ENCODE measurements at regions not wholly inside any gene's neighbourhood (a gene's known extent, or its start where the extent isn't known, plus 50 kb on each side); places are given as distances from the start of the nearest gene placed in this dataset.

- no peak overlapping the region for H3K27ac ChIP-seq
- TF ChIP-seq, protein P1, sequence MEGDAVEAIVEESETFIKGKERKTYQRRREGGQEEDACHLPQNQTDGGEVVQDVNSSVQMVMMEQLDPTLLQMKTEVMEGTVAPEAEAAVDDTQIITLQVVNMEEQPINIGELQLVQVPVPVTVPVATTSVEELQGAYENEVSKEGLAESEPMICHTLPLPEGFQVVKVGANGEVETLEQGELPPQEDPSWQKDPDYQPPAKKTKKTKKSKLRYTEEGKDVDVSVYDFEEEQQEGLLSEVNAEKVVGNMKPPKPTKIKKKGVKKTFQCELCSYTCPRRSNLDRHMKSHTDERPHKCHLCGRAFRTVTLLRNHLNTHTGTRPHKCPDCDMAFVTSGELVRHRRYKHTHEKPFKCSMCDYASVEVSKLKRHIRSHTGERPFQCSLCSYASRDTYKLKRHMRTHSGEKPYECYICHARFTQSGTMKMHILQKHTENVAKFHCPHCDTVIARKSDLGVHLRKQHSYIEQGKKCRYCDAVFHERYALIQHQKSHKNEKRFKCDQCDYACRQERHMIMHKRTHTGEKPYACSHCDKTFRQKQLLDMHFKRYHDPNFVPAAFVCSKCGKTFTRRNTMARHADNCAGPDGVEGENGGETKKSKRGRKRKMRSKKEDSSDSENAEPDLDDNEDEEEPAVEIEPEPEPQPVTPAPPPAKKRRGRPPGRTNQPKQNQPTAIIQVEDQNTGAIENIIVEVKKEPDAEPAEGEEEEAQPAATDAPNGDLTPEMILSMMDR (IDR thresholded peaks at IDR 0.05) = no peak
- H3K4me3 ChIP-seq = no peak overlapping the region
- DNase-seq (ENCODE audit: low spot score) = no peak
These were observed 294.0 kb downstream of the ZNF608 start for GRCh38 chr5:124452412-124452811.

GRCh38 chr5:124451721-124452383, 294.6 kb downstream of the ZNF608 start:
- Histone ChIP-seq H3K4me3 (no peak overlapping the region), H3K27ac (no peak overlapping the region)
- TF ChIP-seq, protein P1 (IDR thresholded peaks at IDR 0.05) = no peak
- no peak for DNase-seq (ENCODE audit: low spot score)

DNA sequence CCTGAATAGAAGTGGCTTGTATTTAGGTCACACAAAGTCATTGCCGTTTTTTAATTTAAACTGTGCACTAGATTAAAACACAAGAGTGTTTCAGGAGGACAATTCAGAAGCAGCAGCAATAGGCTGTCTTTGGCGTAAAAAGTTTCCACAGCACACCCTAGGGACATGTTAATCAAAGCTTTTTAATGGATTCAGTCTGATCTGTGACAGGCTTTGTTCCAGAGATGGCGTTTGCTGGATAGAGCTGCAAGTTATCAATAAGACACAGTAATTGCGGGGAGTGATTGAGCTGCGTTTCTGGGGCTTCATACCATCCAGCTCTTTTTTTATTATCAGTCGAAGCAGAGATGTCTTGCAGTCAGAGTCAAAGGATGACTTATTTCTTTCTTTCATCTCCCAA, 300.3 kb downstream of the ZNF608 start:
- no peak for DNase-seq (ENCODE audit: low spot score)
- no peak overlapping the region for H3K4me3 ChIP-seq
- TF ChIP-seq, protein P1 (IDR thresholded peaks at IDR 0.05) = no peak
- no peak overlapping the region for H3K27ac ChIP-seq

- TF ChIP-seq, protein P1 (IDR thresholded peaks at IDR 0.05) = no peak
- Histone ChIP-seq H3K4me3 (no peak overlapping the region), H3K27ac (no peak overlapping the region)
- no peak for DNase-seq (ENCODE audit: low spot score)
These were observed 301.3 kb downstream of the ZNF608 start for GRCh38 chr5:124445070-124445619.

- Histone ChIP-seq H3K27ac (no peak overlapping the region), H3K4me3 (no peak overlapping the region)
- no peak for DNase-seq (ENCODE audit: low spot score)
- TF ChIP-seq, protein P1 (IDR thresholded peaks at IDR 0.05) = no peak
These were observed 302.2 kb downstream of the ZNF608 start for GRCh38 chr5:124444147-124444775.

DNA sequence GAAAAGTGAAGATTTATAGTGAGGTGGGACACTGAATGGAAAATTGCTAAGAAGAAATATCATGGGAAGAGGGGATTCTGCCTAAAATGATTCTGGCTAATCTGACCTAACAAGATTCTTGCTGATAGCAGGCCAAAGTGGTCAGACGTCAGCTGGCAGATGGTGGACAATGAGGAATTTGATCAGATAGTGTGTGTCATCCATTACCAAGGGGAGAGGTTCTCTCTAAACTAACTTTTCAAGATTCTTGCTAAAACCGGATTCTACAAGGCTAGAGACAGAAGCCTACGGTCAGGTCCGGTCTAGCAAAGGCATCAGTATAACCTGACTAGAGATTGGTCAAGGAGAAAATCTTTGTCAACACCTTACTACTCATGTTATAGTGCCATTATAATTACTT, 306.0 kb downstream of the ZNF608 start:
- no peak overlapping the region for H3K27ac ChIP-seq
- no peak for DNase-seq (ENCODE audit: low spot score)
- TF ChIP-seq, protein P1 (IDR thresholded peaks at IDR 0.05) = no peak
- H3K4me3 ChIP-seq = no peak overlapping the region

DNA sequence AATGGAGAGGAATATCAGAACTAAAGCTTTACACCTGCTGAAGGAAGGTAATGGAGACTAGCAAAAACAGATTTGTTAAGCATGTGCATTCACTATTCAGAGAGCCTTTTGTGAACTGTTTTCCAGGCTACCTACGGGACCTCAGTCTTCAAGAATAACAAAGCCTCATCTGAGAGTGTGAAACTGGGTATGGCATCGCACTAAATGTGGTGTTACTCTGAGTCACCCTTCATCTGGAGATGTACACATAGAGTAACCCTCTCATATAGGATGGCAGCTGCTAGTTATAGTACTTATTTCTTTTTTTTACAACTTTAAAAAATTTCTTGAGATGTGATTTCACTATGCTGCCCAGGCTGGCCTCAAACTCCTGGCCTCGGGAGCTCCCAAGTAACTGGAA, 306.8 kb downstream of the ZNF608 start:
- DNase-seq (ENCODE audit: low spot score) = no peak
- no peak overlapping the region for H3K27ac ChIP-seq
- no peak overlapping the region for H3K4me3 ChIP-seq
- TF ChIP-seq, protein P1 (IDR thresholded peaks at IDR 0.05) = no peak
